ENCODE measurements at regions not wholly inside any gene's neighbourhood (a gene's known extent, or its start where the extent isn't known, plus 50 kb on each side); places are given as distances from the start of the nearest gene placed in this dataset.

- Histone ChIP-seq H3K36me3 (ENCODE audit: low read length) (no peaks in the 10 kb centered on the region), H3K27ac (ENCODE audit: low read depth, low read length) (no peak overlapping the region), H2AFZ (ENCODE audit: low read depth, low read length, severe bottlenecking) (no peak overlapping the region), H3K9me2 (replicated peaks; ENCODE audit: insufficient read depth, low read length) (no peaks in the 10 kb centered on the region), H3F3A (ENCODE audit: insufficient read depth) (no peaks in the 10 kb centered on the region), H3K4me3 (ENCODE audit: insufficient read depth, low read length, poor library complexity, severe bottlenecking) (no peak overlapping the region), H3K79me2 (ENCODE audit: insufficient read depth, low read length) (no peaks in the 10 kb centered on the region), H4K20me1 (ENCODE audit: low read depth, low read length) (no peaks in the 10 kb centered on the region), H3K9me3 (ENCODE audit: insufficient read depth, low read length) (no peaks in the 10 kb centered on the region), H3K9ac (ENCODE audit: low read length) (no peak overlapping the region), H3K27me3 (ENCODE audit: low read length) (no peaks in the 10 kb centered on the region), H3K4me2 (ENCODE audit: low read depth, low read length, poor library complexity, severe bottlenecking) (no peak overlapping the region)
- TF ChIP-seq CTCF (IDR thresholded peaks at IDR 0.05; ENCODE audit: insufficient read depth, low read length, poor library complexity, severe bottlenecking) (no peak), EZH2phosphoT487 (conservative IDR thresholded peaks at IDR 0.05; ENCODE audit: low read length) (no peak)
These were observed 49.8 kb downstream of the PLCE1 start for GRCh38 chr10:94043431-94043990.

GRCh38 chr10:94046098-94046497, 52.4 kb downstream of the PLCE1 start:
- Histone ChIP-seq H3K9ac (ENCODE audit: low read length) (no peak overlapping the region), H3K27me3 (ENCODE audit: low read length) (no peaks in the 10 kb centered on the region), H2AFZ (ENCODE audit: low read depth, low read length, severe bottlenecking) (no peak overlapping the region), H3K27ac (ENCODE audit: low read depth, low read length) (no peak overlapping the region), H3K9me2 (replicated peaks; ENCODE audit: insufficient read depth, low read length) (no peaks in the 10 kb centered on the region), H3K36me3 (ENCODE audit: low read length) (no peaks in the 10 kb centered on the region), H3F3A (ENCODE audit: insufficient read depth) (no peaks in the 10 kb centered on the region), H4K20me1 (ENCODE audit: low read depth, low read length) (no peaks in the 10 kb centered on the region), H3K4me3 (ENCODE audit: insufficient read depth, low read length, poor library complexity, severe bottlenecking) (no peak overlapping the region), H3K4me2 (ENCODE audit: low read depth, low read length, poor library complexity, severe bottlenecking) (no peak overlapping the region), H3K9me3 (ENCODE audit: insufficient read depth, low read length) (no peaks in the 10 kb centered on the region), H3K79me2 (ENCODE audit: insufficient read depth, low read length) (no peaks in the 10 kb centered on the region)
- TF ChIP-seq CTCF (IDR thresholded peaks at IDR 0.05; ENCODE audit: insufficient read depth, low read length, poor library complexity, severe bottlenecking) (no peak), EZH2phosphoT487 (conservative IDR thresholded peaks at IDR 0.05; ENCODE audit: low read length) (no peak)

GRCh38 chr10:94047293-94047692, 53.6 kb downstream of the PLCE1 start:
- no peaks in the 10 kb centered on the region for H3K9me3 ChIP-seq (ENCODE audit: insufficient read depth, low read length)
- H3K27ac ChIP-seq (ENCODE audit: low read depth, low read length) = no peak overlapping the region
- TF ChIP-seq CTCF (IDR thresholded peaks at IDR 0.05; ENCODE audit: insufficient read depth, low read length, poor library complexity, severe bottlenecking) (no peak), EZH2phosphoT487 (conservative IDR thresholded peaks at IDR 0.05; ENCODE audit: low read length) (no peak)
- H3K36me3 ChIP-seq (ENCODE audit: low read length) = no peaks in the 10 kb centered on the region
- no peak overlapping the region for H2AFZ ChIP-seq (ENCODE audit: low read depth, low read length, severe bottlenecking)
- H3K79me2 ChIP-seq (ENCODE audit: insufficient read depth, low read length) = no peaks in the 10 kb centered on the region
- no peaks in the 10 kb centered on the region for H3K9me2 ChIP-seq (replicated peaks; ENCODE audit: insufficient read depth, low read length)
- no peaks in the 10 kb centered on the region for H3F3A ChIP-seq (ENCODE audit: insufficient read depth)
- no peak overlapping the region for H3K9ac ChIP-seq (ENCODE audit: low read length)
- no peak overlapping the region for H3K4me3 ChIP-seq (ENCODE audit: insufficient read depth, low read length, poor library complexity, severe bottlenecking)
- no peak overlapping the region for H3K4me2 ChIP-seq (ENCODE audit: low read depth, low read length, poor library complexity, severe bottlenecking)
- H3K27me3 ChIP-seq (ENCODE audit: low read length) = no peaks in the 10 kb centered on the region
- H4K20me1 ChIP-seq (ENCODE audit: low read depth, low read length) = no peaks in the 10 kb centered on the region
